ENCODE measurements at regions not wholly inside any gene's neighbourhood (a gene's known extent, or its start where the extent isn't known, plus 50 kb on each side); places are given as distances from the start of the nearest gene placed in this dataset.
"Not testable (repeated sequence)": the region's sequence is repeated elsewhere in the genome, so short reads cannot be mapped to it uniquely, and the experiment has no call there.

DNA sequence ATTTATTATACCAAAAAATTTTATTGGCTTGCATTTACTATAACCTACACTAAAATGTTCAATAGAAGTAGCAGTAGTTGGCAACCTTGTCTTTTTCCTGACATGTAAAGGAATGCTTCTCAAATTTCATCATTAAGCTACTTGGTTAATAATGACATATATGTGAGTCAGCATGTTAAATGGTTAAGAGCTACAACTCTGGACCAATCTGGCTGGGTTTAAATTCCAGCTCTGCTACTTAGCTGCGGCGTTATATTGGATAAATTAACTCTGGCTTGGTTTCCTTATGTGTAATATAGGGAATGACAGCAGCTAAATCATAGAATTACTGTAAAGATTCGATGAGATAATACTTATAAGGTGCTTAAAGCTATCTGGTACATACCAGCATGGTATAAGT is 53.7 kb upstream of the OTOGL start:
- no peak for DNase-seq

DNA sequence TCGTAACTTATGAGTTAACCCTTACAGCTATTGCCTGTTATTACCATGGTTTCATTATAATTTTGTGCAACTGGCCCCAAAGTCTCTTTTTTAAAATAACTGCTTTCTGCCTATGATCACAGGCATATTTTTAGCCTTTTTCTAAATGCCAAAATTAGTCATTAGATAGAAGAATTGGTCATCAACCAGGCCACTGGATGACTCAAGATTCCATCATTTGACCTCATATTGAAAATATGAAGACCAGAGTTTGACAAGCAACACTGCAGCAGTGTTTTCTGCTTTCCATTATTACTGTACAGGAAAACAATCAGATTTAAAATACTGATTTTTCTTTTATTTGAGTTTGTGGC is 54.7 kb upstream of the OTOGL start:
- no peak for DNase-seq

DNA sequence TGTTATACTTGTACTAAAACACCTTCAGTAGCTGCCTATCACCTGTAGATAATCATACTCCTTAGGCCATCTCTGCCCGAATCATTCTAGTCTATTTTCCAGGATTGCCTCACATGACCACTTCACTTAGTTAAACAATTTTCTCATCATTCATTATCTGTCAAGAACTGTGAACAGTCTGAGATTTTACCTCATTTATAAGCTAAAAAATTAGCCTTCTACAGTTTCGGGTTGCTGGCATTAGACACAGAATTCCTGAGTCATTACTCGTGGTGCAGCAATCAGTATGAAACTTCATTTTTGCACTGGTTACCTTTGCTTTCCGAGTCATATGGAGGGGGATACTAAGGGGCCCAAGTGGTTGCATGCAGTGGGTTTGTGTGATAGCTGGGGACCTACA is 57.6 kb upstream of the OTOGL start:
- no peak for DNase-seq

DNA sequence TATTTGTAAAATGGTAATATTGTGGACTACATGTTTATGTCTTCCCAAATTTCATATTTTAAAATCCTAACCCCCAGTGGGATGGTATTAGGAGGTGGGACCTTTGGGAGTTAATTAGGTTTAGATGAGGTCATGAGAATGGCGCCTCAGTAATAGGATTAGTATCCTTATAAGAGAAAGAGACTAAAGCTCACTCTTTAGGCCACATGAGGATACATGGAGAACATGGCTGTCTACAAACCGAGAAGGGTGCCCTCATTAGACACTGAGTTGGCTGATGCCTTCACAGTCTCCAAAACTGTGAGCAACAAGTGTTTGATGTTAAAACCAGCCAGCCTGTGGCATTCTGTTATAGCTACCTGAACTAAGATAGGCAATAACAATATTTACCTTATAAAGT is 58.3 kb upstream of the OTOGL start:
- no peak for DNase-seq

- DNase-seq: no peak
Observed at GRCh38 chr12:80040075-80040738, 59.1 kb upstream of the OTOGL start.

- no peak for DNase-seq
Observed at GRCh38 chr12:80038062-80038560, 61.2 kb upstream of the OTOGL start.

DNA sequence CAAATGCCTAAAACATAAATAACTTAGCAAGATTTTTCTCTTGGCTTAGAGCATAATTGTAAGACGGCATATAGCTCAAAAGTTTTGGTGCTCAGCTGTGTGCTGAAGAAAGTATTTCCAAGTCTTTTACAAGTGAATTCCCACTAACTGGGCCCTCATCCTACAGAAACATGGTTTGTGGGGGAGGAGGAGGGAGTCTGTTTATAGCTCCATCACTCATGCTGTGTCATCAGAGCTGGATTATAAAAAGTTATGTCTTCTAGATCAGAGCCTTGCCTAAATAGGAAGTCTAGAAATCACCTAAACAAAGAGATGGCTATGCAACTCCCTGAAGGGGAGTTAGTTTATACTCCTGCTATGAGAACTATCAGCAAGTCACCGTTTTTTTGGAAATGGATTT is 65.9 kb upstream of the OTOGL start:
- DNase-seq: no peak

DNA sequence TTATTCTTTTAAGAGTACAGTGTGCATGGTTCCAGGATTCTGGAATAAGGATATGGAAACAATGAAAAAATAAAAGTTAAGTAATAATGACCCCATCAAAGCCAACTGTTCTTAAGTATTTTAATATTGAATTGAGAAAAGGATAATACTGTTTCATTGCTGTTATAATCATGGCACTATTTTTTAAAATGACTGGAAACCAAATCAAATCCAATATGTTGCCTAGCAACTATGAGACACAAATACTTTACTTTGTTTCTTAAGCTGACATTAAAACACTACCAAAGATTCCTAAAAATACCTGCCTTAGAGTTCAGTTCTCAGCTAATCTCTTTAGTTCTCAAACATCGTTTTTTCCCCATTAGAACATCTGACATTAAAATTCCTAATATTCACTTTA is 66.4 kb upstream of the OTOGL start:
- no peak for DNase-seq

- DNase-seq: no peak
Observed at GRCh38 chr12:80031229-80031628, 68.1 kb upstream of the OTOGL start.

- no peak for DNase-seq
Observed at GRCh38 chr12:80025638-80026037, 73.7 kb upstream of the OTOGL start.

GRCh38 chr12:80019691-80020090 is 79.6 kb upstream of the OTOGL start:
- DNase-seq: no peak

- DNase-seq: no peak
Observed at GRCh38 chr12:80018119-80018518, 81.2 kb upstream of the OTOGL start.

- DNase-seq: no peak
Observed at GRCh38 chr12:80017261-80017870, 82.0 kb upstream of the OTOGL start.

GRCh38 chr12:80016684-80017083 is 81.8 kb upstream of the PPP1R12A start:
- no peak for DNase-seq

DNA sequence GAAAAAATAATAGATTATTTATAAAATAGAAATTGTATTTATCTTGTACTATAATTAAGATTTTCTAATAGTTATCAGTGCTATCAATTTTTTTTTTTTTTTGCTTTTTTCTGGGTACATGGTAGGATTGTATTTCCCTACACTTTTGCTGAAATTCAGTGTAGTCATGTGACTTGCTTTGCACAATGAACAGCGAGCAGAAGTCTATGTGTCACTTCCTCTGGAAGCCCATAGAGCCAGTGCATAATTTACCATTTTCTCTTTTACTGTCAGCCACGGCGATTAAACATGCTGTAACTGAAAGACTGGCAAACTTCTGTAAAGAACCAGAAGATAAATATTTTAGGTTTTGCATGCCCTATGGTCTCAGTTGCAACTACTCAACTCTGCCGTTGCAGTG is 80.8 kb upstream of the PPP1R12A start:
- DNase-seq: no peak

GRCh38 chr12:80003744-80004143 is 68.8 kb upstream of the PPP1R12A start:
- not testable (repeated sequence) for DNase-seq

GRCh38 chr12:80001562-80001961 is 66.7 kb upstream of the PPP1R12A start:
- no peak for DNase-seq

- DNase-seq: no peak
Observed at GRCh38 chr12:80000831-80001230, 65.9 kb upstream of the PPP1R12A start.

DNA sequence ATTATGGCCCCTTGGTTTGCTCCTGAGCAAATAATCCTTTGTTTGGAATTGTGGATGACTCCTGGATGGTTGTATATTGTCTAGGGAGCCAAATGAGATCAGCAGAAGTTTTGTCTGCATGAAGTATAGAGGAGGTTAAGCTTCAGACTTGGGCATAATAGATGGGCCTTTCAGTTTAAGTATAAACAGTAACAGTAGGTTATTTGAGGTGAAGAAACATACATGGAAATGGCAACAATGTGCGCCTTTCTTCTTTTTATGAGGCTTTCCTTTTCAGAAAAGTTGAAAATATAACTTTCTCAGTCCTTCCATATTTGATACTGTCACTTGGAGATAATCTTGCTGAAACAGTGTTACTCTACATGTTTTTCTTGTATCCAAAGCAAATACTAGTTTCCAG is 63.7 kb upstream of the PPP1R12A start:
- DNase-seq: no peak

DNA sequence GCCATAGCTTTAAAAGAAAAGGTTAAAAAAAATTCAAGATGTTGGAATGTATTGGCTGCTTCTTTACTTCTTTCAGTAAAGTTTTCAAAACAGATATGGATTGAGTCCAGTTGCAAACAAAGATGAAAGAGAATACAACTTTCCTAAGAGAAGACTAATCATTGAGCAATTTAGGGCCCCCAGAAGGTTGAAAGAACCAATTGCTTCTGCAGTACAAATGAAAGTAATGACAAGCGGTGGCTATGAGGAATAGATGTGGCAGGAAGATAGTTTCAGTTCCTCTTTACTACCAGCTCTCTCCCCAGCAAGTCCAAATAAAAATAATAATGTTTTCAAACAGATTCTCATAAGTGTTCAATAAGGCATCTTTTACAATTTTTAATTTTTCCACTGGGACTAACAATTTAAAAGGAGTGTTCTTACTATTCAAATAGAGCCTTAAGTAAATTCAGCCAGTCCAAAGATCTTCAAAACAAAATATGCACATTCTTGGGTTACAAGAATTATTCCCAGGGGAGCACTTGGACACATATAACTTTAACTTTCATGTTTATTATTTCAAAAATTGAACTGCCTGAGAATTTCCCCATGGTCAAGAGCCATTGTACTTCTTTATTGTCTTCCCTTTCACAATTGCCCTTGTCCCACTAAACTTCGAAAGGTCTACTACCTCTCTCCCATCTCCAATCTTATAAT is 62.3 kb upstream of the PPP1R12A start:
- DNase-seq: no peak

DNA sequence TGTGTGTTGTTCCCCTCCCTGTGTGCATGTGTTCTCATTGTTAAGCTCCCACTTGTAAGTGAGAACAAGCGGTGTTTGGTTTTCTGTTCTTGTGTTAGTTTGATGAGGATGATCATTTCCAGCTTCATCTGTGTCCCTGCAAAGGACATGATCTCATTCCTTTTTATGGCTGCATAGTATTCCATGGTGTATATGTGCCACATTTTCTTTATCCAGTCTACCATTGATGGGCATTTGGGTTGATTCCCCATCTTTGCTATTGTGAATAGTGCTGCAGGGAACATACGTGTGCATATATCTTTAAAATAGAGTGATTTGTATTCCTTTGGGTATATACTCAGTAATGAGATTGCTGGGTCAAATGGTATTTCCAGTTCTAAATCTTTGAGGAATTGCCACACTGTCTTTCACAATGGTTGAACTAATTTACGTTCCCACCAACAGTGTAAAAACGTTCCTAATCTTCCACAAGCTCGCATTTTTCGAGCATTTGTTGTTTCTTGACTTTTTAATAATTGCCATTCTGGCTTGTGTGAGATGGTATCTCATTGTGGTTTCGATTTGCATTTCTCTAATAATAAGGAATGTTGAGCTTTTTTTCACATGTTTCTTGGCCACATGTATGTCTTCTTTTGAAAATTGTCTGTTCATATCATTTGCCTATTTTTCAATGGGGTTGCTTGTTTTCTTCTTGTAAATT is 60.6 kb upstream of the PPP1R12A start:
- not testable (repeated sequence) for DNase-seq

DNA sequence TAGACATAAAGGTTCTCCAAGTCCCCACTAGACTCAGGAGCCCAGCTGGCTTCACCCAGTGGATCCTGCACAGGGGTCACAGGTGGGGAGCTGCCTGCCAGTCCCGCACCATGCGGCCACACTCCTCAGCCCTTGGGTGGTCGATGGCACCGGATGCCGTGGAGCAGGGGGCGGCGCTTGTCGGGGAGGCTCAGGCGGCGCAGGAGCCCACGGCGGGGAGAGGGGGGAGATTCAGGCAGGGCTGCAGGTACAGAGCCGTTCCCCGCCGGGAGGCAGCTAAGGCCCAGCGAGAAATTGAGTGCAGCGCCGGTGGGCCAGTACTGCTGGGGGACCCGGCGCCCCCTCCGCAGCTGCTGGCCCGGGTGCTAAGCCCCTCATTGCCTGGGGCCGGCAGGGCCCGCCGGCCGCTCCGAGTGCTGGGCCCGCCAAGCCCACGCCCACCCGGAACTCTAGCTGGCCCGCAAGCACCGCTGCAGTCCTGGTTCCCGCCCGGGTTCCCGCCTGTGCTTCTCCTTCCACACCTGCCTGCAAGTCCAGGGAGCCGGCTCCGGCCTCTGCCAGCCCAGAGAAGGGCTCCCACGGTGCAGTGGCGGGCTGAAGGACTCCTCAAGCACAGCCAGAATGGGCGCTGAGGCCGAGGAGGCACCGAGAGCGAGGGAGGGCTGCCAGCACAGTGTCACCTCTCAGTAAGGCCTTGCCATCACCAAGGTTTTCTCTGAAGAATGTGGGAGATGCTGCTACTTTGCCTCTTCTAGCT is 58.4 kb upstream of the PPP1R12A start:
- DNase-seq: no peak

DNA sequence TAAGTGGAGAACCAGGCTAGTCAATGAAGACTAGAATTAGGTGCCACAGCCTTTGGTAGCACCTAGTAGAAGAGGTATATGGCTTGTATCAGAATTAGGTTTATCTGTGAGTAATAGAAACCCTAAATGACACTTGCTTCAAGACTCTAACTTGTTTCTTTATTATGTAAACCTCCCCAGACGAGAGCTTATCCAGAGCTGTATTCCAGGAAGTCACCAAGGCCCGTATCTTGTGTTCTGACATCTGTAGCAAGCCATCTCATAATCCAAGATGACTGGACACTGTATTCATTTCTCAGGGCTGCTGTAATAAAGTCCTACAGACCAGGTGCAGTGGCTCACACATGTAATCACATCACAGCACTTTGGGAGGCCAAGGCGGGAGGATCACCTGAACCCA is 56.7 kb upstream of the PPP1R12A start:
- no peak for DNase-seq

All from NCI-H1105 treated with DMSO at 0.1 percent for 48 hours (cell line).